Natural killer cell treated with Interleukin-12 subunit alpha and Interleukin-12 subunit beta and Interleukin-15 and Interleukin-18, amount 100 ng/mL, for 72 hours (primary cell): ENCODE measurements at regions not wholly inside any gene's neighbourhood (a gene's known extent, or its start where the extent isn't known, plus 50 kb on each side); places are given as distances from the start of the nearest gene placed in this dataset.

Source experiments
- ATAC-seq, 2 donors: fragments of 150-1000 bp; cut with Tn5 transposase in 1 of 2; sonication (Bioruptor Pico), chemical (Tn5 transposase) in 1 of 2; 2 replicates each; pipeline ENCODE4 v1.10.0; 2021
- DNase-seq: peaks from one replicate; pipeline ENCODE4 v3.0.0; 2022; ENCODE audit warnings: low spot score
- H3K27ac Mint-ChIP-seq, 2 donors: 1 replicate in 1 of 2; 2 replicates in 1 of 2; pipeline ENCODE4 v1.8.0; 2022; ENCODE audit warnings: mixed read lengths in 2 of 2, mild to moderate bottlenecking in 1 of 2, moderate library complexity in 1 of 2
- H3K27me3 Mint-ChIP-seq, 2 donors: 1 replicate in 1 of 2; 2 replicates in 1 of 2; pipeline ENCODE4 v1.8.0; 2022; ENCODE audit warnings: mixed read lengths in 2 of 2
- H3K36me3 Mint-ChIP-seq: one replicate; pipeline ENCODE4 v1.8.0; 2022; ENCODE audit warnings: mixed read lengths
- H3K4me1 Mint-ChIP-seq, 2 donors: 1 replicate in 1 of 2; 2 replicates in 1 of 2; pipeline ENCODE4 v1.8.0; 2022; ENCODE audit warnings: low read depth in 2 of 2, mixed read lengths in 2 of 2, mild to moderate bottlenecking in 1 of 2
- H3K4me3 Mint-ChIP-seq: one replicate; pipeline ENCODE4 v1.8.0; 2022; ENCODE audit warnings: mixed read lengths
- H3K9me3 Mint-ChIP-seq: 2 replicates; pipeline ENCODE4 v1.8.0; 2022; ENCODE audit warnings: mixed read lengths

DNA sequence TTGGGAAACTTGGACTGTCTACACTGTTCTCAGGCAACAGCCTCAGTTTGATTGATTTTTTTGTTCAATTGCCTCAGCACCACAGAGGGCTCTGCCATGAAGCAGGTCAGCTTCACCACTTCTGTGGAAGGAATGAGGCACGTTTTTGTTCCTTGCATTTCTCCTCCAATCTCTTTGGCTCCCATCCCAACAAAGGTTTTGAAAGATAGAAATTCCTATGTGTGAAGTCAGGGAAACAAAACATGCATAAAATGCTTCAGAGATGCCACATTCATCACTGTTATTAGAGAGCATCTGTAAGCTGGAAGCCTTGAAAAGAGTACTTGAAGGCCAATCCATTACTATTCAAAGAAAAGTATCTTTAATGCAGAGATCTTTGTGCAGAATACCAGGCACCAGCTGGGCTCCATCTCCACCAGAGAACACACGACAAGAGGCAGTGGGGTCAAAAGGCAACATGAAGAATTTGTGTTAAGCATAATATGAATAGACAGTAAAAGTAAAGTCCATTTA is 249.1 kb upstream of the LYZL1 start:
- ATAC-seq, result no peak
- Mint-ChIP-seq H3K27ac (no peak overlapping the region), H3K9me3 (peaks cover 7% of the 10 kb centered on the region), H3K27me3 (peaks cover 14 to 17% of the 10 kb centered on the region in 2 donors), H3K36me3 (no peaks in the 10 kb centered on the region), H3K4me3 (no peak overlapping the region), H3K4me1 (peaks cover 0 to 10% of the 10 kb centered on the region in 2 donors)
- DNase-seq, result no peak

- ATAC-seq, result no peak
- Mint-ChIP-seq H3K27me3 (peaks cover 14 to 17% of the 10 kb centered on the region in 2 donors), H3K9me3 (peaks cover 7% of the 10 kb centered on the region), H3K4me1 (peaks cover 0 to 10% of the 10 kb centered on the region in 2 donors), H3K27ac (no peak overlapping the region), H3K36me3 (no peaks in the 10 kb centered on the region), H3K4me3 (no peak overlapping the region)
- no peak for DNase-seq
These were observed 247.3 kb upstream of the LYZL1 start for GRCh38 chr10:29041616-29042015.

DNA sequence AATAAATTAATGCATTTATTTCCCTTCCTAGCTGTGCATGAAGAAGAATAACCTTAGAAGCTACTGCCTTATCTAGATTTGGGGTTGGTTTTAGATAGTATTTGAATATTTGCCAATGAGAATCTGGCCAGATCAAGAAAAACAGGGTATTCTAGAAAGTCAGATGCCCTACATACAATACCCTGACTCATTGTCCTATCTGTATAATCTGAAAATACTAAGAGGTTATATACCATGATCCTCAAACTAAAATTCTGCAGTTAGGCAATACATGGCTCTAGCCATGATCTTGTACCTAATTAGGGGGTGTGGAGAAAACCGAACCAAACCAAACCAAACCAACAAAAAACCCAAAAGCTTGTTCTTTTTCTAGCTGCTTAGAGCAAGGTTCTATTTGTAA is 240.4 kb upstream of the LYZL1 start:
- no peaks in the 10 kb centered on the region for H3K4me1 Mint-ChIP-seq
- no peak overlapping the region for H3K27ac Mint-ChIP-seq

DNA sequence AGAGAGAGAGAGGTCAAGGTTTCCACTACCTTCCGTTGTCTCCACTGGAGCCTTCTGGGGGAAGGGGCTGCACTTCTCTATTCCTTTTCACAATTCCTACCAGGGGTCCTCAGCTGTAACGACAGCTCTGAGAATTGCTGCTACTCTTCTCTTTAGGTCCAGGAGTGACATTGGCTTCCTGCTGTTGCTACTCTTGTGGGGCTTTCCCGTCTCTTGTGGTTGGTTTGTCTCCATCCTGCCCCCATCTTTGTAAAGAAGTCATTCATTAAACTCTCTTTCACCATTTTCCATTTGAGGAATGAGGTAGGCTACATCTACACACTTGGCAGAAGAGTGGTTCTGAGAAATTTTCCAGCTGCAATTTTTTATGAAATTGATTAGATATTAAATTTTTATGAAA is 238.8 kb upstream of the LYZL1 start:
- Mint-ChIP-seq H3K36me3 (no peaks in the 10 kb centered on the region), H3K4me3 (no peak overlapping the region), H3K27me3 (peaks cover 9 to 10% of the 10 kb centered on the region in 2 donors), H3K4me1 (no peaks in the 10 kb centered on the region), H3K9me3 (no peaks in the 10 kb centered on the region), H3K27ac (no peak overlapping the region)
- DNase-seq (no peak), ATAC-seq (no peak)

More for the DNA sequence above, 240.4 kb upstream of the LYZL1 start:
- DNase-seq, result no peak
- no peak for ATAC-seq
- H3K4me3 Mint-ChIP-seq, result no peak overlapping the region
- H3K27me3 Mint-ChIP-seq, result peaks cover 6 to 8% of the 10 kb centered on the region in 2 donors
- no peaks in the 10 kb centered on the region for H3K9me3 Mint-ChIP-seq
- no peaks in the 10 kb centered on the region for H3K36me3 Mint-ChIP-seq

- H3K27me3 Mint-ChIP-seq, result peaks cover 4 to 8% of the 10 kb centered on the region in 2 donors
- DNase-seq (no peak), ATAC-seq (no peak)
- no peak overlapping the region for H3K4me3 Mint-ChIP-seq
- no peaks in the 10 kb centered on the region for H3K4me1 Mint-ChIP-seq
- H3K9me3 Mint-ChIP-seq, result no peaks in the 10 kb centered on the region
- no peaks in the 10 kb centered on the region for H3K36me3 Mint-ChIP-seq
- H3K27ac Mint-ChIP-seq, result no peak overlapping the region
These were observed 233.8 kb upstream of the LYZL1 start for GRCh38 chr10:29055101-29055500.

DNA sequence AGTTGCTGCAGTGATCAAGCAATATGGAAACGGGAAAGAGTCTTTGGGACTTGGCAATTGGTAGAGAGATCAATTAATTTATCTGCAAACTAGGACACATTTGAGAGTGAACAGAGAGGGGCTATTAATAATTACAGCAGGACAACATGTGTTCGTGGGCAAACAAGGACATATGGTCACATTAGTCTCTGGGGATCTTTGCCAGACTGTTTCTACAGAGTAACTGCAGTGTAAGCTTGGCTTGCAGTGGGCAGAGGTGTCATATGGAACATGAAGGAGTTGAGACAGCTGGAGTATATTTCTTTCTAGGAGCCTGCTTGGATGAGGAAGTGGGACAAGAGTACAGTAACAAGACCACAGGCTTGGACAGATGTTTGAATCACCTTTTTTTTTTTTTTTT is 232.1 kb upstream of the LYZL1 start:
- Mint-ChIP-seq H3K4me1 (no peaks in the 10 kb centered on the region), H3K9me3 (no peaks in the 10 kb centered on the region), H3K36me3 (no peaks in the 10 kb centered on the region), H3K27me3 (peaks cover 4 to 8% of the 10 kb centered on the region in 2 donors), H3K27ac (no peak overlapping the region), H3K4me3 (no peak overlapping the region)
- ATAC-seq (no peak), DNase-seq (no peak)

DNA sequence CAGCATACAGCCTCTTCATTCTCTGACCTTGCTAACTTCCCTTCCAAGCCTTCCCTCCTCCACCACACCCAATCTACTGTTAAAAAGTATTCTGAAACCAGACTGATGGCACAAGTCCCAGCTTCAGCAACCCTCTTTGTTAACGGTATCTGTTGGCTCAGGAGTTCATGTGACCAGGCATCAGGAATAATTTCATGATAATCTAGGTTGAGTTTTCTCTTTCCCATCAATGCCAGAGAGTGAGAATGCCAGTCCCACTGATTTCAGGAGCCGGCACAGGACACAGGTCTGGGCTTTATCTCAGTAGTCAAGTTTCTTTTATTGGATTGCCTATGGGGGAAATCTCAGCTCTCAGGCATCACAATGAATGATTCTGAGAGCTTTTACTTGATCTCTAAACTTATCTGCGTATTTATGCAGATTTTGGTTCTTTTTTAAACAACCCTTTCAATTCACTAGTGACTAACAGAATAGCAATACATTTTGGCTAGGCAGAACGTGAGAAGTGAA is 231.0 kb upstream of the LYZL1 start:
- H3K27me3 Mint-ChIP-seq, result peaks cover 4 to 8% of the 10 kb centered on the region in 2 donors
- H3K4me1 Mint-ChIP-seq, result no peaks in the 10 kb centered on the region
- no peaks in the 10 kb centered on the region for H3K9me3 Mint-ChIP-seq
- no peak overlapping the region for H3K27ac Mint-ChIP-seq
- ATAC-seq, result no peak
- DNase-seq, result no peak
- H3K4me3 Mint-ChIP-seq, result no peak overlapping the region
- H3K36me3 Mint-ChIP-seq, result no peaks in the 10 kb centered on the region

DNA sequence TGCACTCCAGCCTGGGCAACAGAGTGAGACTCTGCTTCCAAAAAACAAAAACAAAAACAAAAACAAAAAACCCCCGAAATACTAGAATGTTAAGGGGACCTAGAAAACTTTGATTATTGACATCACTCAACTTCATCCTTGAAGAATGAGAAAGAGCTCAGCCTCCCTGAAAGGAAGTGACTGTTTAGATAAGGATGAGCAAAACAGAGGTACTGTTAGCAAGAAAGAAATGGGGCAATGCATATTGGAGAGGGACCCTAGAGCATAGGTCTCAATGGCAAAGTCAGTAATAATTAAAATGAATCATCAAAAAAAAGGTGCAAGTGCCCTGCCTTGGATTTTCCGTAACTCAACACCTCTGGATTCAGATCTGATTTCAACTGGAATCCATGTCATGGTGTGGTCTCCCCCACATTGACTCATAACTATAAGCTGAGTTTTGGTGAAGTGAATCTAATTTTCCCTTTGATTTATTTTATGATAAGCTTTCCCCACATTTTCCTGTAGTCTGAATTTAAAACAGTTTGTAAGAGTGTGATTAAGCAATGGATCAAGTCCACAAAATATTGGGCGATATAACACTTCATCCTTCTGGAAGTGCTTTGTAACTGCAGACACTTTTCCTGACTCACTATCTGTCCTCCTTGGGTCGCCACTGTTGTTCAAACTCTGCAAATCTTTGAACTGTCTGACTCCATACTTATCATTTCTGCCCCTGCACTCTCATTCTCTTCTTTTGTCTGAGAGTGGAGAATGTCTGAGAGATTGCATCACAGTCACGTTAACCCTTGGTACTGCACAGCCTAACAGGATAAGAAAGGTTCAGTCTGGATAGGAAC is 224.8 kb upstream of the LYZL1 start:
- DNase-seq (no peak), ATAC-seq (no peak)
- H3K27me3 Mint-ChIP-seq, result no peaks in the 10 kb centered on the region
- no peak overlapping the region for H3K4me3 Mint-ChIP-seq
- no peak overlapping the region for H3K27ac Mint-ChIP-seq
- no peaks in the 10 kb centered on the region for H3K36me3 Mint-ChIP-seq
- H3K9me3 Mint-ChIP-seq, result no peaks in the 10 kb centered on the region
- no peaks in the 10 kb centered on the region for H3K4me1 Mint-ChIP-seq

GRCh38 chr10:29064680-29065079 is 224.2 kb upstream of the LYZL1 start:
- no peaks in the 10 kb centered on the region for H3K4me1 Mint-ChIP-seq
- DNase-seq (no peak), ATAC-seq (no peak)
- no peak overlapping the region for H3K27ac Mint-ChIP-seq
- H3K4me3 Mint-ChIP-seq, result no peak overlapping the region
- H3K9me3 Mint-ChIP-seq, result no peaks in the 10 kb centered on the region
- no peaks in the 10 kb centered on the region for H3K36me3 Mint-ChIP-seq
- H3K27me3 Mint-ChIP-seq, result peaks cover 4 to 6% of the 10 kb centered on the region in 2 donors

DNA sequence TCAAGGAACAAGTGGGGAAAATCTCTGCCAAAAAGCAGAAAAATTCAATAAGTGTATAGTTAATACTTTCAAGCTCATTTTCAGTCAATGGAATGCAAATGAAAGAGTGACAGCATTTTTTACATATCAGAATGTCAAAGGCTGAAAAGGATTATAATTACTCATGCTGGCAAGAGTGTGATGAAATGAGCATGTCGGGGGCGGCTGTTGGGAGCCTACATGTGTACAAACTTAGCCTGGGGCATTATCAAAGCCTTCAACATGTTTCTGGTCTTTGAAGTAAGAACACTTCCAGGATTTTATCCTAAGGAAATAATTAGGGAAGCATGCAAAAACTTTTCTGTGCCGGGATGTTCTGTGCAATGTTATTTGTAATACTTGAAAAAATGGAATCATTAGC is 221.7 kb upstream of the LYZL1 start:
- no peaks in the 10 kb centered on the region for H3K4me1 Mint-ChIP-seq
- no peak for ATAC-seq
- no peaks in the 10 kb centered on the region for H3K9me3 Mint-ChIP-seq
- no peak overlapping the region for H3K4me3 Mint-ChIP-seq
- no peak overlapping the region for H3K27ac Mint-ChIP-seq
- H3K36me3 Mint-ChIP-seq, result no peaks in the 10 kb centered on the region
- peaks cover 9 to 11% of the 10 kb centered on the region in 2 donors for H3K27me3 Mint-ChIP-seq
- no peak for DNase-seq

DNA sequence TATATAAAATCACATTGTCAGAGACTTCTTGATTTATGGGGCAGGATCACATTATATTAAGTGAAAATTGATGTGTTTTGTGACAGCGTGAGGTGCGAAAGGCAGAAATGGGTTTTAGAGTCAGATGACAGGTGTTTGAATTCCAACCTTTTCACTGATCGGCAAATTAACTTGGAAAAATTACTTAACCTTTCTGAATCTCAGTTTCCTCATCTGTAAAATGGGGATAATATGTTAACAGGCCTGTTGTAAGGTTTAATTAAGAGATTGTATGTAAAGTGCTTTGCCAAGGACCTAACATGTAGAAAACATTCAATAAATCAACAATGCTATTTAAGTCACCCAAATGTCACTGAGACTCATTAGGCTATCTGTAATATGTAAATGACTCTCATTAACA is 221.2 kb upstream of the LYZL1 start:
- no peak overlapping the region for H3K27ac Mint-ChIP-seq
- no peaks in the 10 kb centered on the region for H3K36me3 Mint-ChIP-seq
- no peaks in the 10 kb centered on the region for H3K4me1 Mint-ChIP-seq
- ATAC-seq (no peak), DNase-seq (no peak)
- no peaks in the 10 kb centered on the region for H3K9me3 Mint-ChIP-seq
- peaks cover 9 to 11% of the 10 kb centered on the region in 2 donors for H3K27me3 Mint-ChIP-seq
- H3K4me3 Mint-ChIP-seq, result no peak overlapping the region

DNA sequence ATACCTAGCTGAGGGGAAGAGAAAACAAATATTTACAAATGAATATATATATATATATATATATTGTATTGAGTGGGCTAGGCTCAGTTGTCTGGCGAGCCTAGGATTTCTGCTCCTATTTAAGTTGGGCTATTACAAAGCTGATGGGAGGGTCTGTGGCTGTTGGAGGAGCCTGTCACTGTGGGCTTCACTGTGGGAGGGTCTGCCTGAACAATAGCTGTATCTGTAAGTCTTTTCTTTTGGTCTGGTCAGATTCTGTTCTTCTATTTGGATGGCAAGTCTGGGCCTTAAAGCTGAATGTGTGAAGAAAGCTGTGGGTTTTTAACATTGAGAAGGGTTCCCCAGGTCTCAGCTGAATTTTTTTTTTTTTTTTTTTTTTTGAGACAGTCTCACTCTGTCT is 220.6 kb upstream of the LYZL1 start:
- Mint-ChIP-seq H3K4me3 (no peak overlapping the region), H3K4me1 (no peaks in the 10 kb centered on the region), H3K9me3 (no peaks in the 10 kb centered on the region), H3K36me3 (no peaks in the 10 kb centered on the region), H3K27ac (no peak overlapping the region), H3K27me3 (peaks cover 9 to 11% of the 10 kb centered on the region in 2 donors)
- ATAC-seq (no peak), DNase-seq (no peak)

DNA sequence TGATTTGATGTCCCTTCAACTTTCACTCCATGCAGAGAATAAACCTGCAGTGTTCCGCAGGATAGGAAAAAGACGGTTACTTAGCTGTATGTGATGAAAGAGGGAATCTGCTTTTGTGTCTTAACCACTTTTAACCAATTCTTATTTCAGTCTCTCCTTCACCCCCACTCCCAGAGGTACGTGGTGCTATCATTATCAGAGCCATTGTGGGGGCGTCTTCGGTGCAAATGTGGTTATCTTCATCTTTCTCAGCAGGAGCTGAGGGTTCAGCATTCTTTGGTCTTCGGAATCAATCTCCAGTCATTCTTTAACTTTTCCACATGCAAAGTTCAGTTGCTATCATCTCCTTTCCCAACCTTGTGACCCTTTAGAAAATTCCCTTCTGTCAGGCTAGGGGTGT is 219.9 kb upstream of the LYZL1 start:
- Mint-ChIP-seq H3K9me3 (no peaks in the 10 kb centered on the region), H3K27ac (no peak overlapping the region), H3K36me3 (no peaks in the 10 kb centered on the region), H3K4me1 (no peaks in the 10 kb centered on the region), H3K27me3 (peaks cover 9 to 17% of the 10 kb centered on the region in 2 donors), H3K4me3 (no peak overlapping the region)
- ATAC-seq (no peak), DNase-seq (no peak)

DNA sequence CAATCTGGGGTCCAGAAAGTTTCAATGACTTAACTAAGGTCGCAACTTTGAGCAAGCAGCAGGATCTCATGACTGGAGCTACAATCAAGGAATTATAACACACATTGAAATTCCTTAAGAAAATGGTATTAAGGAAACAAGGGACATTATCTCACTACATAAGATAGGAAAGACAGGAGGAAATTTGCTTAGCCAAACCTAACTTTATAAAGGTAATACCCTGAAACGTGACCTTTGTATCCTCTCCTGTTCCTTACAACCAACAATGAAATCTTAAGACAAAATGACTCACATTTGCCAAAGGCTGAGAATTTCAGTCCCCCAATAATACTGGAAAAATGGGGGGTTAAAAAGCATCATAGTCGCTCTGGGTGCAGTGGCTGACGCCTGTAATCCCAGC is 218.9 kb upstream of the LYZL1 start:
- Mint-ChIP-seq H3K4me1 (no peaks in the 10 kb centered on the region), H3K9me3 (no peaks in the 10 kb centered on the region), H3K4me3 (no peak overlapping the region), H3K27ac (no peak overlapping the region), H3K27me3 (peaks cover 9 to 18% of the 10 kb centered on the region in 2 donors), H3K36me3 (no peaks in the 10 kb centered on the region)
- ATAC-seq (no peak), DNase-seq (no peak)
